Duodenal mucosa (tissue), 2 donors: ENCODE measurements at regions not wholly inside any gene's neighbourhood (a gene's known extent, or its start where the extent isn't known, plus 50 kb on each side); places are given as distances from the start of the nearest gene placed in this dataset.
"Not testable (repeated sequence)": the region's sequence is repeated elsewhere in the genome, so short reads cannot be mapped to it uniquely, and the experiment has no call there.

Experiments
- H3K27ac ChIP-seq: one replicate; pipeline ENCODE4 v1.7.0; 2013; ENCODE audit warnings: low read depth, low read length
- H3K27me3 ChIP-seq, 2 donors: one replicate each; pipeline ENCODE4 v1.7.0; 2013; ENCODE audit warnings: low read length in 2 of 2, control low read depth in 1 of 2; ENCODE audit not compliant: insufficient read depth in 2 of 2, control insufficient read depth in 1 of 2
- H3K36me3 ChIP-seq, 2 donors: one replicate each; pipeline ENCODE4 v1.7.0; 2013; ENCODE audit warnings: low read length in 2 of 2, control low read depth in 1 of 2; ENCODE audit not compliant: insufficient read depth in 2 of 2, control insufficient read depth in 1 of 2
- H3K4me1 ChIP-seq, 2 donors: one replicate each; pipeline ENCODE4 v1.7.0; 2013; ENCODE audit warnings: low read length in 2 of 2, control low read depth in 1 of 2; ENCODE audit not compliant: insufficient read depth in 2 of 2, control insufficient read depth in 1 of 2
- H3K4me3 ChIP-seq, 2 donors: one replicate each; pipeline ENCODE4 v1.7.0; 2013; ENCODE audit warnings: low read length in 2 of 2, low read depth in 1 of 2
- H3K9ac ChIP-seq, 2 donors: one replicate each; pipeline ENCODE4 v1.7.0; 2013; ENCODE audit warnings: low read length in 2 of 2, low read depth in 1 of 2
- H3K9me3 ChIP-seq, 2 donors: one replicate each; pipeline ENCODE4 v1.7.0; 2013; ENCODE audit warnings: low read length in 2 of 2, control low read depth in 1 of 2; ENCODE audit not compliant: control insufficient read depth in 1 of 2

DNA sequence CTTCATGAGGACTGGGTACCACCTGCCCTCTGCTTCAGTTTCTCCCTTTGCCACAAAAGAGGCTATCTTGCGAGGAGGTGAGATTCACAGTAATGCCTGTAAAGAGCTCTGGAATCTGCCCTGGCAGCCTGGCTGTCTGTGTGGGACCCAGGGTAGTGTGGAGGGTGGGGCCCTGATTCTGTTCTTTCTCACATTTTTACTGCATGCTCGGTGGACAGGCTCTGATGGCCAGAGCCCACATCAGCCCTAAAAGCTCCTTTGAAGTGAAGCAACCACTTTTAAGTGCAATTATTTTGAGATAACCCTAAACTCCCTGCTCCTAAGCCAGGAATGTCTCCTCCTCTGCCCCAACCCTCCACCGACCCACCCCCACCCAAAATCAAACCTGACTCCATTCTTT lies 92.1 kb upstream of the PODXL start:
- Histone ChIP-seq H3K9me3 (no peaks in the 10 kb centered on the region), H3K9ac (no peak overlapping the region), H3K27ac (no peak overlapping the region), H3K27me3 (no peaks in the 10 kb centered on the region), H3K36me3 (no peaks in the 10 kb centered on the region), H3K4me1 (no peaks in the 10 kb centered on the region), H3K4me3 (no peak overlapping the region)

DNA sequence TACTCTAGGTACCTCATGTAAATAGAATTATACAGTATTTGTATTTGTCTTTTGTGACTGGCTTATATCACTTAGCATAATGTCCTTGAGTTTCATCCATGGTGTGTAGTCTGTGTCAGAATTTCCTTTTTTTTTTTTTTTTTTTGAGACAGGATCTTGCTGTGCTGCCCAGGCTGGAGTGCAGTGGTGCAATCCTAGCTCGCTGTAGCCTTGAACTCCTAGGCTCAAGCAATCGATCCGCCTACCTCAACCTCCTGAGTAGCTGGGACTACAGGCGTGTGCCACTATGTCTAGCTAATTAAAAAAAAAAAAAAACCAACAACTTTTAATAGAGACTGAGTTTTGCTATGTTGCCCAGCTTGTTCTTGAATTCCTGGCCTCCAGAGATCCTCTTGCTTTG lies 89.8 kb upstream of the PODXL start:
- Histone ChIP-seq H3K9me3 (no peaks in the 10 kb centered on the region), H3K27me3 (no peaks in the 10 kb centered on the region), H3K4me1 (no peaks in the 10 kb centered on the region), H3K4me3 (no peak overlapping the region), H3K36me3 (no peaks in the 10 kb centered on the region), H3K9ac (no peak overlapping the region), H3K27ac (no peak overlapping the region)

DNA sequence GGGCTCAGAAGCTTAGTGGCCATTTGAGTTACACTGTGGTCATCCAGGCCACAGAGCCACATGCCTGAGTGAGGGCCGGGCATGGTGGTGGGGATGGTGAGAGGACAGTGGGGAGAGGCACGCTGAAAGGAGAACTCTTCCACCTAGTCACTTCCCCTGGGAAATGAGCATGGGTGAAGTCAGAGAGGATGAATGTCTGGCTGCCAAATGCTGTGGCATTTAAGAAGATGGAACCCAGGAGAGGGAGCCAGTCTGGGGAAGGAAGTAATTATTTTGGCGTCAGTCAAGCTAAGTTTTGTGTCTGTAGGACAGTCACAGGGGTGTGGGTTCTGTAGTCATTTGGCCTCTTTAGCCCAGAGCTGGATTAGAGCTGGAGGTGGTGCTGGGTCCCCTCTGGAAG lies 86.0 kb upstream of the PODXL start:
- no peak overlapping the region for H3K9ac ChIP-seq
- no peaks in the 10 kb centered on the region for H3K36me3 ChIP-seq
- H3K4me1 ChIP-seq: no peaks in the 10 kb centered on the region
- no peaks in the 10 kb centered on the region for H3K9me3 ChIP-seq
- H3K4me3 ChIP-seq: no peak overlapping the region
- no peaks in the 10 kb centered on the region for H3K27me3 ChIP-seq
- no peak overlapping the region for H3K27ac ChIP-seq

DNA sequence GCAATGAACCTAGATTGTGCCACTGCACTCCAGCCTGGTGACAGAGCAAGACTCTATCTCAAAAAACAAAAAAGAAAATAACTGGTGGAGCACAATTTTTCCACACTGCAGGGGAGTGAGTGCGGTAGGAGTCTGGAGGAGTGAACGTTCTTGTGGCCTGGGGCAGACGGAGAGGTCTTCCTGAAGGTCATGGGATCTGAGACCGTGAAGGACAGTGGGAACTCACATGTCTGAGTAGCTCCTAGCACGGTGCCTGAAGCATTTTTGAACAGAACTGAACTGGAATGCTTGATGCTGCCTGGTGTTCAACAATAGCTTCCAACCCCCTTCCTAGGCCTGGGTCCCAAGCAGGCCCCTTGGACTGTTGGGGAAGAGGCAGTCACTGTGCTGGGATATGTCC lies 84.3 kb upstream of the PODXL start:
- no peaks in the 10 kb centered on the region for H3K4me1 ChIP-seq
- H3K27ac ChIP-seq: no peak overlapping the region
- H3K9me3 ChIP-seq: no peaks in the 10 kb centered on the region
- no peaks in the 10 kb centered on the region for H3K36me3 ChIP-seq
- H3K27me3 ChIP-seq: no peaks in the 10 kb centered on the region
- H3K4me3 ChIP-seq: no peak overlapping the region
- H3K9ac ChIP-seq: no peak overlapping the region

DNA sequence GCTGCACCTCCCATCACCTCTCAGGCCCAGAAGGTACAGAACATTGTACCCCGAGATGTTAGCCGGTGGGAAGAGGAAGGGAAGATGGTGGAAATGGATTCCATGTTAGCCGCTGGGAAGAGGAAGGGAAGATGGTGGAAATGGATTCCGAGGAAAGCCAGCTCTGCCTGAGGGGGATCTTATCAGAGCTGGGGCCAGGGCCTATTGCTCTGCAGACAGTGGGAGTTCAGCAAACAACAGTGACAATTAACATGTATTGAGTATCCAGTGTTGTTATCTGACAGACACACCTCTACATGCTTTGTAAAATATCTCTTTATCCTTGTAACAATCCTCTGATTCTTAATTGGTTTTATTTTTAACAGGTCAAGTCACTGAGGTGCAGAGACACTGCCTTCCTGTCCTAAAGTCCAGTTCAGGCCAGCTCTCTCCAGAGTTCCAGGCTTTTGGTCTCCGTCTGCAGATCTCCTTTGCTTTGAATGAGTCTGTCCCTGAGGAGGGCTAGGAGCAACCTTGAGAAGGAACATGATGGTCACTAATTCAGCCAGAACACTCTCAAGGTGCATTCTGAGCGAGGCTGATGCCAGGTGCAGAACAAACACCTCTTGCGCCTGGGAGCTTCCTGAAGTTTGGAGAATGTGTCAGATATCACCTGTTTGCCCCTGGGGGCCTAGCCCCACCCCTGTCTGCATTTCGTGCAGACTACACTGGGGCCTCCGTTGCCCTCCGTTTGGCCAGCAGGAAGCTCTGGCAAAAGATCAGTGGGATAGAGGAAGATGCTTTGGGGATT lies 82.4 kb upstream of the PODXL start:
- H3K4me3 ChIP-seq: no peak overlapping the region
- H3K27me3 ChIP-seq: no peaks in the 10 kb centered on the region
- H3K9ac ChIP-seq: no peak overlapping the region
- no peaks in the 10 kb centered on the region for H3K9me3 ChIP-seq
- H3K4me1 ChIP-seq: no peaks in the 10 kb centered on the region
- H3K36me3 ChIP-seq: no peaks in the 10 kb centered on the region
- H3K27ac ChIP-seq: no peak overlapping the region

DNA sequence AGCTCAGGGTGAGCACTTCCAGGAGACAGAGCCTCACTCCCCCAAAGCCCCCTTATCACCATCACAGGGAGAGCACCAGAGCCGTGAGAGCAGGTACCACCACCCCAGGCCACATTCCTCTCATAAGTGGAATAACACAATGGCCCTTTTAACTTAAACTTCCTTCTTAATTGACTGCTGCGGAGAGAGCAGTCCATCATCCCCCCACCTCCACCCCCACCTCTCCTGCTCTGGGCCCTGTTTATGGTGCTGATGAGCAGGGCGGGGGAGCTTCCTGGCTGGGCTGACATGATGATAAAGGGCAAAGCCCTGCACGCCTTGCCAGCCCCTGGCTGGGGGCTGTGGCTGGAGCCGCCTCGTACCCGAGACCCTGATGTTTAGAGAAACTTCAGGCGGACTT lies 81.4 kb upstream of the PODXL start:
- Histone ChIP-seq H3K27ac (no peak overlapping the region), H3K9ac (no peak overlapping the region), H3K4me3 (no peak overlapping the region), H3K27me3 (no peaks in the 10 kb centered on the region), H3K36me3 (no peaks in the 10 kb centered on the region), H3K4me1 (no peaks in the 10 kb centered on the region), H3K9me3 (no peaks in the 10 kb centered on the region)

DNA sequence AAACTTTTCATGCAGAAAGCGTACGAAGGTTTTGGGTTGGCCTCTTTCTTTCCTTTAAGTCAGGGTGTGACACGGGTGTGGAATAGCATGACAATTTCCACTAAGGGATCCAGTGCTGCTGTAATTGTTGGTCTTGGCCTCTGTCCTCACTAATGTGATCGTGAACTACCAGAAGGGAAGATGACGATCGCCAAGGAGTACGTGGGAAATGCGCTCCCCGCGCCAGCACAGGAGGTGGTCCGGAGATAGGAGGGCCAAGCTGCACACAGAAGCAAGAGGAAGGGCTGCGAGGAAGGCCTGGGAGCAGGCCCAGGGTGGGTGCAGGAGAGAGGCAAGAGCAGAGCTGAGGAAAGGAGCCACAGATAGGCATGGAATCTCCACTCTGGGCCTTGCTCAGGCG lies 79.7 kb upstream of the PODXL start:
- no peaks in the 10 kb centered on the region for H3K27me3 ChIP-seq
- no peaks in the 10 kb centered on the region for H3K36me3 ChIP-seq
- H3K27ac ChIP-seq: no peak overlapping the region
- H3K4me1 ChIP-seq: no peaks in the 10 kb centered on the region
- no peak overlapping the region for H3K9ac ChIP-seq
- no peak overlapping the region for H3K4me3 ChIP-seq
- no peaks in the 10 kb centered on the region for H3K9me3 ChIP-seq

DNA sequence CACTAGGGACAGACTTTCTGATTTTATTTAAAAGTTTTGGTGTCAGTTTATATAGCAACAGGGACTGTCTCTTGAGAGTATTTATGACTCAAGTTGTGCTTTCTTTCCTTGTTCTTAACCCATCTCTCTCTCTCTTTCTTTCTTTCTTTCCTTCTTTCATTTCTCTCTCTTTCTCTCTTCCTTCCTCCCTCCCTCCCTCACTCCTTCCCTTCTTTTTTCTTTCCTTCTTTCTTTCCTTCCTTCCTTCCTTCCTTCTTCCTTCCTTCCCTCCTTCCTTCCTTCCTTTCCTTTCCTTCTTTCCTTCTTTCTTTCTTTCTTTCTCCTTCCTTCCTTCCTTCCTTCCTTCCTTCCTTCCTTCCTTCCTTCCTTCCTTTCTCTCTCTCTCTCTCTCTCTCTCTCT lies 77.8 kb upstream of the PODXL start:
- H3K36me3 ChIP-seq, H3K4me3 ChIP-seq, H3K27ac ChIP-seq, H3K27me3 ChIP-seq, H3K9ac ChIP-seq, H3K4me1 ChIP-seq, H3K9me3 ChIP-seq: not testable (repeated sequence)

DNA sequence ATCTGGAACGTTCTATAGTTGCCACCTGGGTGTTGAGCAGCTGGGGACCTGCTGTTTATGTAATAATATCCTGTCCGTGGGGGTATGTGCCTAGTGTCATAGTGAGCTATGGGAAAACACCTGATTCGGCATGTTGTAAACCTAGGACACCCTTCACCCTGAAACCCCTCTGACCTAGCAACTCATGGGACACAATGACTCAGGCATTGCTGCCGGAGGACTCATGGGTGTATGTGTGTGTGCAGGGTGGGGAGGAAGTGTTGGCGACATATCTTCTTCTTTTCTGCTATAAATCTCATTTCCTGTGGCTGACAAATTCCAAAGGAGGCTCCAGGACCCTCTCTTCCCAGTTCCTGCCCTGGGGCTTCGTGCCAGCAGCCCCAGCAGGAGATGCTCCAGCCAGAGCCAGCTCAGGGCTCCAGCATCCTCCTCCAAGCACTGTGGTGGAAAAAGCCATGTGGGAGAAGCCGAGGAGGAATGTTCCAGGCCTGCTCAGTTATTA lies 77.0 kb upstream of the PODXL start:
- H3K4me3 ChIP-seq: no peak overlapping the region
- H3K9me3 ChIP-seq: no peaks in the 10 kb centered on the region
- no peaks in the 10 kb centered on the region for H3K4me1 ChIP-seq
- no peaks in the 10 kb centered on the region for H3K36me3 ChIP-seq
- H3K27ac ChIP-seq: no peak overlapping the region
- no peak overlapping the region for H3K9ac ChIP-seq
- H3K27me3 ChIP-seq: no peaks in the 10 kb centered on the region

DNA sequence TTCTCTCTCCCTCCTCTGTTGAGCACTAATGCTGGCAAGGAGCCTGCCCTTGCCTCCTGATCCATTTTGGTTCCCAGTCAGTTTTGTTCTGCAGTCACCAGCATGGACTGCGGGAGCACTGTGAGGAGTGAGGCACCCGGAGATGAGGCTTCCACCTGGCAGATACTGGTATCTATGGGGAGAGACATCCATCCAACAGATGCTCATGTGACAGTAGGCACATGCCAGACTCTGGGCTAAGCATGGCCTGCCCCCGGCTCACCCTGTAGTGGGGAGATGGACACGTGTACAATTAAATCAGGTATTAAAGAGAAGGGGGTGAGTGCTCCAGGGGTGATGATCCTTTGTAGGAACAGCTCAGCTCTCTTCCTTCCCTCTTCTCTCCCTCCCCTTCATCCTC lies 74.0 kb upstream of the PODXL start:
- H3K4me1 ChIP-seq: peaks cover 0 to 3% of the 10 kb centered on the region in 2 donors
- no peaks in the 10 kb centered on the region for H3K36me3 ChIP-seq
- no peak overlapping the region for H3K4me3 ChIP-seq
- H3K9ac ChIP-seq: no peak overlapping the region
- H3K9me3 ChIP-seq: no peaks in the 10 kb centered on the region
- no peaks in the 10 kb centered on the region for H3K27me3 ChIP-seq
- H3K27ac ChIP-seq: no peak overlapping the region
